ENCODE measurements at regions not wholly inside any gene's neighbourhood (a gene's known extent, or its start where the extent isn't known, plus 50 kb on each side); places are given as distances from the start of the nearest gene placed in this dataset.
"Not testable (repeated sequence)": the region's sequence is repeated elsewhere in the genome, so short reads cannot be mapped to it uniquely, and the experiment has no call there.

DNA sequence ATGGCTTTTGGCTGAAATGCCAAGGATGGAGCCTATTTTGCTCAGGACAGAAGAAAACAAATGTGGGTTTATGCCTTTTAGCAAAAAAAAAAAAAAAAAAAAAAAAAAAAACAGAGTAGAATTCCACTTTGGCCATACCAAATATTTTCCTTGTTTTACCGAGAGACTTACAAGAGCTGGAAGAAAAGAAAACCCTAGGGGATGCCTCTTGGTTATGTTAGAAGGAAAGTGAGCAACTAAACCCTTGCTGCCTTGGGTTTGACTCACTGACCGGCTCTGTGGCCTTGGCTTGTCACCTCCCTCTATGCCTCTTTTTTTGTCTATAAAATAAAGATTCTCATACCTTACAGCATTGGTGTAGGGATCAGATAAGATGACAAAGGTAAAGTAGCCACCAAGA is 69.6 kb upstream of the ABCA1 start:
- Mint-ChIP-seq H3K27me3 (peaks cover 31% of the 10 kb centered on the region), H3K9me3 (no peaks in the 10 kb centered on the region), H3K27ac (no peak overlapping the region), H3K4me3 (no peak overlapping the region), H3K36me3 (ENCODE audit: low read depth) (no peaks in the 10 kb centered on the region), H3K4me1 (peaks cover 9% of the 10 kb centered on the region)
- DNase-seq = no peak
- intact Hi-C loops (cut with micrococcal nuclease) = loop anchor here (10.0 kb wide), 3 partner anchors 127 to 253 kb away; partner anchors contain the start of genes NIPSNAP3A and SLC44A1

DNA sequence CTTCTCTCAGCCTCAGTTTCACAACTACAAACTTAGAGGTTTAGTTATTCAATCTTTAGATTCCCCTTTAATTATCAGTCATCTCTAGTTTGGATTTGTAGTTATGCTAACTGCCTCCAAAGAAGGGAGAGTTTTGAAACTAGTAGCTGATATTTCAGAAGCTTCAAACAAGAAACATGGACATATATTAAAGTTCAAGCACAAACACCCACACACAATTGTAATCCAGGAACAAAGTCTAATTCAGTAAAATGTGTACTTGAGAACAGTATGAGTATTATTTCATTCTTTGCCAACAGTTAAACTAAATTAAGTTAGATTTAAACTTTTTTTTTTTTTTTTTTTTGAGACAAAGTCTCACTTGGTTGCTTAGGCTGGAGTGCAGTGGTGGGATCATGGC is 71.2 kb upstream of the ABCA1 start:
- intact Hi-C loops (cut with micrococcal nuclease) = loop anchor here (10.0 kb wide), 3 partner anchors 126 to 254 kb away; partner anchors contain the start of genes NIPSNAP3A and SLC44A1
- H3K36me3 Mint-ChIP-seq (ENCODE audit: low read depth) = no peaks in the 10 kb centered on the region
- H3K4me1 Mint-ChIP-seq = no peaks in the 10 kb centered on the region
- H3K4me3 Mint-ChIP-seq = no peak overlapping the region
- peaks cover 15% of the 10 kb centered on the region for H3K27me3 Mint-ChIP-seq
- no peak for DNase-seq
- H3K9me3 Mint-ChIP-seq = no peaks in the 10 kb centered on the region
- no peak overlapping the region for H3K27ac Mint-ChIP-seq

DNA sequence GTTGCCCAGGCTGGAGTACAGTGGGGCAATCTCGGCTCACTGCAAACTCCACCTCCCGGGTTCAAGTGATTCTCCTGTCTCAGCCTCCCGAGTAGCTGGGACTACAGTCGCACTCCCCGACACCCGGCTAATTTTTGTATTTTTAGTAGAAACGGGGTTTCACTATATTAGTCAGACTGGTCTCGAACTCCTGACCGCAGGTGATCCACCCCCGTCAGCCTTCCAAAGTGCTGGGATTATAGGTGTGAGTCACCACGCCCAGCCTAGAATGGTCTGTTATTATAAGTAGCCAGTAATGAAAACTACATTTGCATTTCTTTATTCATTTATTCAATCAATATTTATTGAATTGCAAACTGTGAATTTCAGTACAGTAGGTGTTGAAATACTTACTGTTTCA is 72.6 kb upstream of the ABCA1 start:
- H3K4me1 Mint-ChIP-seq; intact Hi-C loops (cut with micrococcal nuclease); H3K27ac Mint-ChIP-seq; H3K36me3 Mint-ChIP-seq (ENCODE audit: low read depth); H3K4me3 Mint-ChIP-seq; H3K9me3 Mint-ChIP-seq; DNase-seq: not testable (repeated sequence)
- H3K27me3 Mint-ChIP-seq = peaks cover 15% of the 10 kb centered on the region

DNA sequence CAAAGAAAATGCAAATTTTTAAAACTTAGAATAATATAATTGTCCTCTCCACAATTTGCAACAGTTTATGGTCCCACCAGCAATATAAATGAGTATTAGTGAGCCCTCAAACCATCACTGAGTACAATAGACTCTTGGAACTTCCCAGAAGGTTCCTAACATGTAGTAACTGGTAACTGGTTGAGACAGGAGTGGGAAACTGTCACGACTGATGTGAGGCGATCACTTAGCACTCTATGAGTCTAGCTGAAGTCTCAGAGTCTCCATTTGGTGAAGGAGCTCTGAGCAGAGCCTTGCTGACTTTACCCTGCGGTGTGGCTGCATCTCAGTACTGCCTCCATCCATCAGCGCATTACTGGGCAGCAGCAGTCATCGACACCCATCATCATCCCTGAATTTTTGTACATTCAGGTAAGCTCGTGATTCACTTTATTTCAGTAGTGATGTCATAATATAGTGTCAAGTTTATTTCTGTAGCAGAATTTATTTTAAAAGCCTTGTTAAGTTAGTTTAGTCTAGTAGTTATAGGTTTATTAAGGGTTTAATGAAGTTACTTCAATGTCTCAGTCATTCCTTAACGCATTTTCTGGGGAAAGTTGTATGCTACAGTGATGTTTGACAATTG is 76.6 kb upstream of the ABCA1 start:
- no peak overlapping the region for H3K4me3 Mint-ChIP-seq

DNA sequence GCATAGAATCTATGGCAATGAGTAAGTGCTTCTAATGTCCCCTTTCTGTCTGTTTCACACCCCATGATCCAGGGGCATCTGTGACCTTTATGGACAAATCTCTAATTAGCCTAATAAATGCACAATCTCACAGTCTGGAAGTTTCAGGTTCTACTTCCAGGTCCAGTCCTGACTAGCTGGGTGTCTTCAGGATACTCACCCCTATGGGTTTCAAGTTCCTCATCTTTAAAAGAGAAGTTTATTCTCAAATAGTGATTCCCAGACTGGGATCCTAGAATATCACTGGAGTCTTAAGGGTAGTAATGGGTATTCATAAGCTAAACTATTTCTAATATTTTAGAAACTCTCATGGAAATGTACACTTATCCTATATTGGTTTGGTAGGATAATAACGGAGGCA is 77.2 kb upstream of the ABCA1 start:
- no peak overlapping the region for H3K4me3 Mint-ChIP-seq
- H3K27me3 Mint-ChIP-seq = peaks cover 3% of the 10 kb centered on the region
- H3K9me3 Mint-ChIP-seq = no peaks in the 10 kb centered on the region
- no peaks in the 10 kb centered on the region for H3K36me3 Mint-ChIP-seq (ENCODE audit: low read depth)
- no peak overlapping the region for H3K27ac Mint-ChIP-seq
- DNase-seq = no peak
- peaks cover 8% of the 10 kb centered on the region for H3K4me1 Mint-ChIP-seq
- intact Hi-C loops (cut with micrococcal nuclease) = no loop called here

More for the DNA sequence above, 76.6 kb upstream of the ABCA1 start:
- Mint-ChIP-seq H3K27ac (no peak overlapping the region), H3K9me3 (no peaks in the 10 kb centered on the region), H3K27me3 (peaks cover 3% of the 10 kb centered on the region), H3K4me1 (peaks cover 8% of the 10 kb centered on the region), H3K36me3 (ENCODE audit: low read depth) (no peaks in the 10 kb centered on the region)
- intact Hi-C loops (cut with micrococcal nuclease) = no loop called here
- DNase-seq = no peak

DNA sequence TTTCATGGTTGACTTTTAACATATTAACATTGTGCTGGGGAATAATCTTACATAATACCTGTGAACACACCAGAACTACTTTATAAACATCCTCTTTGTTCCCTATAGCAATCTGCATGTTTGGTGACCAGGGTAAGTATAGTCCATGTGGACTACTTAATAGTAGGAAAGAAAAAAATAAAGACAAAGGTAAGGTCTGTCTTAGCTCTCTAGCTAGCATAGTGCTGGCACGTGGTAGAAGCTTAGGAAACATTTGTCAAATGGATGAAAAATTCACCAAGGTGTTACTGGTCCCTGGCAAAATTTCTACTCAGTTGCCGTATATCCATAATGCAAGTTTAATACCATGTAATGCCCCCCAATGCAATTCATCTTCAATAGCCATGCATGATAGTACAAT is 78.6 kb upstream of the ABCA1 start:
- H3K27ac Mint-ChIP-seq = no peak overlapping the region
- peaks cover 8% of the 10 kb centered on the region for H3K27me3 Mint-ChIP-seq
- intact Hi-C loops (cut with micrococcal nuclease) = no loop called here
- no peak for DNase-seq
- H3K4me3 Mint-ChIP-seq = no peak overlapping the region
- no peaks in the 10 kb centered on the region for H3K9me3 Mint-ChIP-seq
- H3K36me3 Mint-ChIP-seq (ENCODE audit: low read depth) = no peaks in the 10 kb centered on the region
- H3K4me1 Mint-ChIP-seq = peaks cover 8% of the 10 kb centered on the region

DNA sequence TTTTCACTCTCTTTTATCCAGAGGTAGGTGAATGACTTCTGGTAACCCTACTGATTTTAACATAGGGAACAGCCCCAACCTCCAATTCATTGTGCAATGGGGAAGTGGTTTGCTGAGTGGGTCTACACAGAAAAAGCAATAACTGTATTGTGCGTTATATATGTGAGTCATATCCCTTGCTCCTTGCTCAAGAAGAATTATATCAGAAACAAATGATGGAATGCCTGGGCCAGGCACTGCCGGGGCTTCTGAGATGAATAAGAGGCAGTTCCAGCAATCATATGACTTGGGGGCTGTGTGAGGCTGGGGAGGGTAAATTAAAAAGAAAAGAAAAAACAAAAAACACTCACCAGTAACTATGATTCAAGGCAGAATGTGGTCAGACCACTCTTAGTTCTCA is 79.2 kb upstream of the ABCA1 start:
- intact Hi-C loops (cut with micrococcal nuclease) = no loop called here
- no peaks in the 10 kb centered on the region for H3K36me3 Mint-ChIP-seq (ENCODE audit: low read depth)
- peaks cover 10% of the 10 kb centered on the region for H3K27me3 Mint-ChIP-seq
- H3K4me3 Mint-ChIP-seq = no peak overlapping the region
- DNase-seq = no peak
- no peaks in the 10 kb centered on the region for H3K9me3 Mint-ChIP-seq
- peaks cover 8% of the 10 kb centered on the region for H3K4me1 Mint-ChIP-seq
- H3K27ac Mint-ChIP-seq = no peak overlapping the region

DNA sequence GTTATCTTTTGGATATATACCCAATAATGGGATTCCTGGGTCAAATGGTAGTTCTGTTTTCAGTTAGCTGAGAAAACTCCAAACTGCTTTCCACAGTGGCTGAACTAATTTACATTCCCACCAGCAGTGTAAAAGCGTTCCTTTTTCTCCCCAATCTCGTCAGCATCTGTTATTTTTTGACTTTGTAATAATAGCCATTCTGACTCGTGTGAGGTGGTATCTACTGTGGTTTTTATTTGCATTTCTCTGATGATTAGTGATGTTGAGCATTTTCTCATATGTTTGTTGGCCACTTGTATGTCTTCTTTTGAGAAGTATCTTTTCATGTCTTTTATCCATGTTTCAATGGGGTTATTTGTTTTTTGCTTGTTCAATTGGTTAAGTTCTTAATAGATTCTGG is 82.1 kb upstream of the ABCA1 start:
- H3K36me3 Mint-ChIP-seq (ENCODE audit: low read depth); H3K4me1 Mint-ChIP-seq; H3K4me3 Mint-ChIP-seq; H3K9me3 Mint-ChIP-seq; DNase-seq; H3K27ac Mint-ChIP-seq; intact Hi-C loops (cut with micrococcal nuclease): not testable (repeated sequence)
- peaks cover 20% of the 10 kb centered on the region for H3K27me3 Mint-ChIP-seq

DNA sequence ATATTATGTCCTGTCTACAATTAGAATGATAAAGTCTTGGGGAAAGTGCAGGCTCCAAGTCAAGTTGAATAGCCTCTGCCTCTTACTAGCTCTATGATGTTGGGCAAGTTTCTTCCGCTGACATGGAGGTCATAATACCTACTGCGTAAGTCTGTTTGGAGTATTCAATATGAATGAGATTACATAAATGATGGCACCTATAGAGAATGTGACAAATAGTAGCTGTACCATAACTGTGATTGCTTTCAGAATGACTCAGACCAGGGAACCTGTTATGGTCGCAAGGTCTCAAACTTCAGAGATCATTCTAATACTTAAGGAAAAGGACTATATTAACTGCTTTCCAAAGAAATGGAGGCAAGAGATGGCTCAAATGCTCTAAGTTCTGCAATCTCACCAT is 94.0 kb upstream of the ABCA1 start:
- no peak overlapping the region for H3K4me3 Mint-ChIP-seq
- no peaks in the 10 kb centered on the region for H3K9me3 Mint-ChIP-seq
- peaks cover 3% of the 10 kb centered on the region for H3K27me3 Mint-ChIP-seq
- intact Hi-C loops (cut with micrococcal nuclease) = no loop called here
- H3K4me1 Mint-ChIP-seq = no peaks in the 10 kb centered on the region
- no peak for DNase-seq
- no peaks in the 10 kb centered on the region for H3K36me3 Mint-ChIP-seq (ENCODE audit: low read depth)
- H3K27ac Mint-ChIP-seq = no peak overlapping the region

DNA sequence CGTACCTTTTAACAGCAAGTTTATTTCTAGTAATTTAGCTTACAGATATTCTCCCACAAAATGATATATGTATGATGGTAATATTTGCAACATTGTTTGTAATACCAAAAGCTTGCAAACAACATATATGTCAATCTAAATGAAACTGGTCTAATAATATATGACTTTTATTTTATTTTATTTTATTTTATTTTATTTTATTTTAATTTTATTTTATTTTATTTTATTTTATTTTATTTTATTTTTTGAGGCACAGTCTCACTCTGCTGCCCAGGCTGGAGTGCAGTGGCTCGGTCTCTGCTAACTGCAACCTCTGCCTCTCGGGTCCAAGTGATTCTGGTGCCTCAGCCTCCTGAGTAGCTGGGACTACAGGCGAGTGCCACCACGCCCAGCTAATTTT is 94.6 kb upstream of the ABCA1 start:
- intact Hi-C loops (cut with micrococcal nuclease) = not testable (repeated sequence)

DNA sequence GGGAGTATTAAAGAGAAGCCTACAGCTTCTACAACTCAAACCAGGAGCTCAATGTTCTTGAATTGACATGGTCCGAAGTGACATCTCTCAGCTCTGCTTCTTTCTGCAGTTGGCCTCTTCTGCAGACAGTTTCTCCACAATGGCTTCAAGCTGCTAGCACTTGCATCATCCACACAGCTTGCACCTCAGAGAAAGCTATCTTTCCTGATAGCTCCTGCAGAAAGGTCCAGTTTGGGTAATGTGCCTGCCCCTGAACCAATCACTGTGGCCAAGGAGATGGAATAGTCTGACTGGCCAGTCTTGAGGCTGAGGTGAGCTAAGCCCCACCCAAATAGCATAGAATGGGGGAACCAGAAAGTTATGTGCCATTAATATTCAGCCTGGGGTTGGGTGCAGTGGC is 95.8 kb upstream of the ABCA1 start:
- no peaks in the 10 kb centered on the region for H3K9me3 Mint-ChIP-seq
- intact Hi-C loops (cut with micrococcal nuclease) = no loop called here
- peaks cover 8% of the 10 kb centered on the region for H3K27me3 Mint-ChIP-seq
- no peak overlapping the region for H3K4me3 Mint-ChIP-seq
- DNase-seq = no peak
- H3K36me3 Mint-ChIP-seq (ENCODE audit: low read depth) = no peaks in the 10 kb centered on the region
- H3K27ac Mint-ChIP-seq = no peak overlapping the region
- H3K4me1 Mint-ChIP-seq = no peaks in the 10 kb centered on the region

More for the DNA sequence above, 94.6 kb upstream of the ABCA1 start:
- H3K27ac Mint-ChIP-seq; H3K27me3 Mint-ChIP-seq; H3K4me3 Mint-ChIP-seq; H3K36me3 Mint-ChIP-seq (ENCODE audit: low read depth); H3K9me3 Mint-ChIP-seq; H3K4me1 Mint-ChIP-seq; DNase-seq: not testable (repeated sequence)

DNA sequence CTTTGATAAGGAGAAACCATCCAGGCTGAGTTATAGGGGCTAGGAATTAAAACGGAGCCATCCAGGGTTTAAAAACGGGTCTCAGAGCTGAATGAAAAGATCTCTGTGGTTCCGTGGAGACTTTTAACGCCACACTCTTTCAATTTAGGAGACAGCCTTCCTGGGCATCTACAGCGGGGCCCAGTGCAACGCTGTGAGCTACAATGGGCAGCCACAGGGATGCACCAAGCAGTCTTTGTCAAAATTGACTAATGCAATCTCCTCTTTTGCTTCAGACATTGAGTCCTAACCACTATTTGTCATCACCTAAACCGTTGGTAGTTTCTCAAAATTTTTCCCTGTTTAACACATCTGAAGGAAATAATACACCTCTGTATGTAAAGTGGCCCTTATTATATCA is 96.6 kb upstream of the ABCA1 start:
- H3K27ac Mint-ChIP-seq = no peak overlapping the region
- DNase-seq = no peak
- H3K27me3 Mint-ChIP-seq = peaks cover 8% of the 10 kb centered on the region
- H3K9me3 Mint-ChIP-seq = no peaks in the 10 kb centered on the region
- H3K36me3 Mint-ChIP-seq (ENCODE audit: low read depth) = no peaks in the 10 kb centered on the region
- H3K4me1 Mint-ChIP-seq = no peaks in the 10 kb centered on the region
- intact Hi-C loops (cut with micrococcal nuclease) = no loop called here
- H3K4me3 Mint-ChIP-seq = no peak overlapping the region

DNA sequence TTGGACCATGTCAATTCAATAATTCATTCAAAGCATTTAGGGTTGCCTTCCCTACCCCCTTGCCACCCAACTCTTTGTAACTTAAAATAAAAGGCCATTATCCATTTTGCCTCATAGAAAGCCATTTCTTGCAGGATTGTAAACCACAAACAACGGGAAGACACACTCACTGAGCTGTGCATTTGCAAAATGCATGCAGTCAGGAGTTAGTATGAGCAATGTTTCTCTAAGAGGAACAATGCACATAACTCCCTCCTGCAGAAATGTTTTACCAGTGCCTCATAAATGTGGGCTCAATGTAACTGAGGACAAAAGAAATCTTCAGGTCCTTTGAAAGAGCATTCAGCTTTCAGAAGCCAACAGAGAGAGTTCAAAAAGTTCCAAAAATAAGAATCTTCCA is 98.5 kb upstream of the ABCA1 start:
- intact Hi-C loops (cut with micrococcal nuclease) = no loop called here
- no peaks in the 10 kb centered on the region for H3K9me3 Mint-ChIP-seq
- H3K4me1 Mint-ChIP-seq = no peaks in the 10 kb centered on the region
- no peak overlapping the region for H3K4me3 Mint-ChIP-seq
- no peaks in the 10 kb centered on the region for H3K36me3 Mint-ChIP-seq (ENCODE audit: low read depth)
- no peak for DNase-seq
- H3K27ac Mint-ChIP-seq = no peak overlapping the region
- peaks cover 4% of the 10 kb centered on the region for H3K27me3 Mint-ChIP-seq

DNA sequence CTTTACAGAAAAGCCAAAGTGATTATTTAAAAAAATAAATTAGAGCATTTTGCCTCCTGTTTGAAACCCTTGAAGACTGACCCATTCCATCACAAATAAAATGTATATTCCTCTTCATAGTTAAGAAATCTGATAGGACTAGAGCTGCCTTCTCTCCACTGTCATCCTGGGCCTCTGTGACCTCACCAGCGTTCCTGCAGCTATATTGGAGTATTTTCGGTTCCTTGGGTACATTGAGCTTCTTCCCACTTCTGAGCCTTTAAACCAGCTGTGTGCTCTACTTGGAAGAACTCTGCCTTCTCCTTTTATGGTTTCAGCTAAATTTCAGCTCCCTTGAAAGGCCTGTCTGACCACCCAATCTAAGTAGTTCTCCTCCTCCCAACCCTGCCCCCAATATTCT is 99.1 kb upstream of the ABCA1 start:
- Mint-ChIP-seq H3K4me3 (no peak overlapping the region), H3K27ac (no peak overlapping the region), H3K4me1 (no peaks in the 10 kb centered on the region), H3K27me3 (peaks cover 4% of the 10 kb centered on the region), H3K36me3 (ENCODE audit: low read depth) (no peaks in the 10 kb centered on the region), H3K9me3 (no peaks in the 10 kb centered on the region)
- DNase-seq = no peak
- intact Hi-C loops (cut with micrococcal nuclease) = no loop called here

DNA sequence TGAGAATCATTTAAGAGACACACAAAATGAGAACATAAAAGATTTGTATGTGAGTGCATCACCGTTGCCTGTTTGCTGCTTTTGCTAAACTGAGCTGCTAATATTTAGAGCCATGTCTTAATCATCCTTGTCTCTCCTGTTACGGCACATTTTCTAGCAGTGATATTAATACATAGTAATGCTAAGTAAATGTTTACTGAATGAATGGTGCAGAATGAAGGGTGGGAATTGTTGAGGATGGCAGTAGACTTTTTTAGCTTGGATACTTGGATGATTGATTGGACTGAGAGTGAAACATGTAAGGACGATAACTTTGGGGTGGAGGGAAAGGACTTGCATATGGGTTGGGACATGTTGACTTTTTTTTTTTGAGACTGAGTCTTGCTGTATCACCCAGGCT is 102.3 kb upstream of the ABCA1 start:
- intact Hi-C loops (cut with micrococcal nuclease) = no loop called here
- no peak overlapping the region for H3K4me3 Mint-ChIP-seq
- H3K4me1 Mint-ChIP-seq = no peaks in the 10 kb centered on the region
- H3K27me3 Mint-ChIP-seq = peaks cover 4% of the 10 kb centered on the region
- peaks cover 6% of the 10 kb centered on the region for H3K9me3 Mint-ChIP-seq
- no peak for DNase-seq
- no peaks in the 10 kb centered on the region for H3K36me3 Mint-ChIP-seq (ENCODE audit: low read depth)
- H3K27ac Mint-ChIP-seq = no peak overlapping the region
